Upper lobe of left lung (tissue), 4 donors: ENCODE measurements at regions not wholly inside any gene's neighbourhood (a gene's known extent, or its start where the extent isn't known, plus 50 kb on each side); places are given as distances from the start of the nearest gene placed in this dataset.

Source experiments
- EP300 ChIP-seq, 4 donors: sonication (generic); formaldehyde crosslinking; IDR thresholded peaks; one replicate each; pipeline ENCODE4 v1.5.1; 2017; ENCODE audit warnings: antibody characterized with exemption in 4 of 4, control low read depth in 2 of 4
- POLR2AphosphoS5 ChIP-seq, 2 donors: sonication (generic); formaldehyde crosslinking; IDR thresholded peaks; one replicate each; pipeline ENCODE4 v1.5.1; 2017; ENCODE audit warnings: antibody characterized with exemption in 2 of 2

GRCh38 chr5:167940911-167941310 is 350.5 kb upstream of the WWC1 start:
- TF ChIP-seq POLR2AphosphoS5 (IDR thresholded peaks at IDR 0.05) (no peak), EP300 (IDR thresholded peaks at IDR 0.05) (no peak)
